HepG2 (cell line): ENCODE measurements at regions not wholly inside any gene's neighbourhood (a gene's known extent, or its start where the extent isn't known, plus 50 kb on each side); places are given as distances from the start of the nearest gene placed in this dataset.
A peak's percentile ranks its signal among the peaks of the same experiment; 100 is the strongest.

Source experiments
- ATAC-seq: fragments of 200-7000 bp; cut with Tn5 transposase; 3 replicates; pipeline ENCODE4 v1.9.1; 2020; ENCODE audit warnings: mild to moderate bottlenecking, moderate library complexity
- BruUV-seq: library from RNA; stranded (reverse); fragments of 400-500 nt; replicated peaks from 2 replicates; lab custom pipeline; 2021; lab: Mats Ljungman, UMichigan
- CTCF ChIA-PET: fragments of 300-600 bp; formaldehyde crosslinking; extraction: SDS; loops from one replicate; lab custom pipeline; 2021; ENCODE audit warnings: low total read pairs, inconsistent platforms, low intra/inter-chr PET ratio; lab: Yijun Ruan, JAX
- POLR2A ChIA-PET: fragments of 350-600 bp; sonication (Branson Sonifier 250); formaldehyde crosslinking; loops from one replicate; lab custom pipeline; 2020; ENCODE audit warnings: antibody characterized with exemption, inconsistent platforms; lab: Yijun Ruan, JAX
- DNase-seq: peaks from one replicate; pipeline ENCODE4 v3.0.0-alpha.2; 2015; ENCODE audit warnings: low spot score
- FAIRE-seq: peaks from 3 replicates; lab custom pipeline; 2011; peaks lifted over from hg19 to GRCh38; lab: Jason Lieb, UNC
- H2AFZ ChIP-seq: one replicate; pipeline ENCODE4 v1.6.1; 2011; ENCODE audit warnings: low read length, inconsistent platforms
- H3K27ac ChIP-seq: fragments of 300-600 bp; 3 replicates; pipeline ENCODE4 v1.8.0; 2011; ENCODE audit warnings: mixed run types, mild to moderate bottlenecking, mixed read lengths, low read length, inconsistent platforms; ENCODE audit not compliant: insufficient read depth; ENCODE audit errors: extremely low read length
- H3K27me3 ChIP-seq, 2 experiments: fragments of 200-600 bp in 1 of 2; 2 replicates in 1 of 2; 3 replicates in 1 of 2; pipeline versions ENCODE4 v1.6.0 to v1.8.0; 2011; ENCODE audit warnings: low read length in 2 of 2, mild to moderate bottlenecking in 2 of 2, moderate library complexity in 2 of 2, inconsistent platforms in 1 of 2; ENCODE audit not compliant: insufficient read depth in 2 of 2, control insufficient read depth in 1 of 2
- H3K36me3 ChIP-seq, 2 experiments: fragments of 200-600 bp in 1 of 2; replicated peaks in 1 of 2; 2 replicates in 1 of 2; 3 replicates in 1 of 2; pipeline versions ENCODE4 v1.5.1 to v1.8.0; 2011; ENCODE audit warnings: low read length in 2 of 2, inconsistent platforms in 1 of 2; ENCODE audit not compliant: insufficient read depth in 2 of 2, control insufficient read depth in 1 of 2
- H3K4me1 ChIP-seq: 2 replicates; pipeline ENCODE4 v1.5.1; 2012; ENCODE audit warnings: low read length, inconsistent platforms; ENCODE audit not compliant: insufficient read depth
- H3K4me2 ChIP-seq: 2 replicates; pipeline ENCODE4 v1.6.0; 2011; ENCODE audit warnings: low read depth, low read length, inconsistent platforms
- H3K4me3 ChIP-seq, 3 experiments: fragments of 200-600 bp in 1 of 3; sonication (generic), shearing (Covaris generic) in 1 of 3; replicated peaks in 1 of 3; 2 replicates each; pipeline ENCODE4 v1.5.1; 2011 to 2016; ENCODE audit warnings: low read length in 3 of 3, inconsistent platforms in 2 of 3, low read depth in 2 of 3, mild to moderate bottlenecking in 2 of 3, control low read depth in 1 of 3, mixed read lengths in 1 of 3; ENCODE audit not compliant: insufficient read depth in 1 of 3
- H3K79me2 ChIP-seq: one replicate; pipeline ENCODE4 v1.6.1; 2011; ENCODE audit warnings: low read length, inconsistent platforms; ENCODE audit not compliant: insufficient read depth
- H3K9ac ChIP-seq: 2 replicates; pipeline ENCODE4 v1.6.0; 2011; ENCODE audit warnings: mild to moderate bottlenecking, low read depth, low read length, inconsistent platforms; ENCODE audit not compliant: insufficient read depth
- H3K9me3 ChIP-seq: 2 replicates; pipeline ENCODE4 v1.5.1; 2012; ENCODE audit warnings: mild to moderate bottlenecking, low read length
- H4K20me1 ChIP-seq: 2 replicates; pipeline ENCODE4 v1.6.0; 2011; ENCODE audit warnings: inconsistent platforms, mild to moderate bottlenecking, low read length, moderate library complexity; ENCODE audit not compliant: insufficient read depth
- EHMT2 ChIP-seq: fragments of 200-600 bp; sonication (generic); IDR thresholded peaks from 2 replicates; pipeline ENCODE4 v1.7.0; 2017; ENCODE audit warnings: antibody characterized with exemption, low read depth, low read length, borderline replicate concordance
- FOSL1 ChIP-seq: sonication (generic); formaldehyde crosslinking; IDR thresholded peaks from 2 replicates; pipeline ENCODE4 v1.9.0; 2021; ENCODE audit warnings: missing genetic modification reagents, borderline replicate concordance
- GATAD1 ChIP-seq: IDR thresholded peaks from 2 replicates; pipeline ENCODE4 v1.6.1; 2016; ENCODE audit warnings: missing genetic modification reagents, missing compliant biosample characterization
- MXI1 ChIP-seq: IDR thresholded peaks from 3 replicates; pipeline ENCODE4 v1.6.1; 2012; ENCODE audit warnings: low read depth, low read length, inconsistent platforms, borderline replicate concordance
- WGBS: methylation state at CpG from one replicate; pipeline ENCODE4 v1.1.6; 2017; ENCODE audit warnings: low lambda C conversion rate; 5-methylcytosine and 5-hydroxymethylcytosine counted together
- in situ Hi-C: cut with HindIII; loops from 2 replicates; pipeline ENCODE4 v1.10.0; 2017; ENCODE audit warnings: low pct_unique_long_range_greater_than_20kb; ENCODE audit not compliant: extremely low pct_ligation_motif_present
- intact Hi-C: fragments of 100-400 bp; cut with micrococcal nuclease; formaldehyde crosslinking; loops from one replicate; pipeline ENCODE4 v1.10.0; 2022; ENCODE audit not compliant: unreplicated experiment
- TF ChIP-seq, protein P1 (sequence below): sonication (generic); formaldehyde crosslinking; IDR thresholded peaks from 2 replicates; pipeline ENCODE4 v1.4.0; 2020; ENCODE audit warnings: missing genetic modification reagents
- TF ChIP-seq, protein P2 (sequence below), 2 experiments: fragments of 450-650 bp in 1 of 2; sonication (generic) in 1 of 2; formaldehyde crosslinking in 1 of 2; IDR thresholded peaks; 2 replicates each; pipeline versions ENCODE4 v1.6.1 to v1.8.0; 2016 to 2022; ENCODE audit warnings: antibody characterized with exemption in 1 of 2, mild to moderate bottlenecking in 1 of 2, missing genetic modification reagents in 1 of 2
- TF ChIP-seq, protein P3 (sequence below): sonication (generic); formaldehyde crosslinking; conservative IDR thresholded peaks from 2 replicates; pipeline ENCODE4 v1.4.0; 2020; ENCODE audit warnings: missing genetic modification reagents

DNA sequence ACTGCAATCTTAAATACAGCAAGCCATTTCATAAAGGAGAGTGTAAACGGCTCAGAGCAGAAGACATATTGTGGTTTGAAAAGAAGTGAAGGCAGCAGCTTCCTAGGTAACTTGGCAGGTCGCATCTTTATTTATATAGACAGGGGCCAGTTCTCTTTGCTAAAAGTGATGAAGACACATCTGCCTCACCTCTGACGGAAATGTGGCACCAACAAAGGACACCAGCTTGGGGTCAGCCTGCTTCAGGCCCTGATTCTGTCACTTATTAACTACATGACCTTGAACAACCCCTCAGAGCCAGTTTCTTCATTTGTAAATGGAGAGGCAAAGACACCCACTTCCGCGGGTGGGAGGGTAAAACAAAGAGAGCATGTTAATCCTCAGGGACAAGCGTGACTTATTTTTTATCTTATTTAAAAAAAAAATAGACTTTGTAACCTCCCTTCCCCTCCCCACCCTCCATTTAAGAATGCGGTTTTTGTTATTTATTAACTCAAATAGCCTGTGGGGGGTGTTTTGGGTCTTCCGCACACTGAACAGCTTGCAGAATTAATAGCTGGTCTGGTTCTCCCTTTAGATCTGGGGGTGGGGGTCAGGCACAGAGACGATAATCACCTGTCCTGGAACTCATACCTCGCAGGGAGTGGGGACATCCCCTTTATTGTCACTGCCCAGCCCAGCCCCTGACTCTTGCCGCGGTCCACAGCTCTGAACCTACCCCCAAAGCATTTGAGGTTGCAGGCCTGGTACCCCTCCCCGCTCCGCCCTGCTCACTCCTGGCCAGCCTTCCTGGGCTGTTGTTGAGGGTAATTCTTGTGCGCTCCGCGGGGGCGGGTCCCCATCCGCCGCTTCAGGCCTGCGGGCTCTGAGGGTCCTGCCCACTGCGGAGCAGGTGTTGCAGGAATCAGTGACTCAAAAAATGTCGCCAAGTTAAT is 64.2 kb upstream of the TMEM17 start:
- ChIA-PET CTCF (no interaction called here), POLR2A (interaction anchor here (0.6 to 2.7 kb wide), 45 partner anchors 9 to 623 kb away, joined by 3 to 203 read pairs (median 6); partner anchors contain the start of genes EHBP1 and TMEM17)
- no peaks in the 10 kb centered on the region for H3K27me3 ChIP-seq
- ATAC-seq (peak; percentile 90), DNase-seq (peak; percentile 100), FAIRE-seq (peak; percentile 97)
- WGBS, result 3% methylated on average over 20 of the region's 23 CpGs
- H2AFZ ChIP-seq, result no peak overlapping the region
- intact Hi-C loops, result loop anchor here (1.0 to 2.0 kb wide), 7 partner anchors 8 to 205 kb away; partner anchors contain the start of gene EHBP1
- H3K9ac ChIP-seq, result peak overlapping the region; percentile 88
- H3K9me3 ChIP-seq, result no peaks in the 10 kb centered on the region
- peak overlapping the region; percentile 97 for H3K27ac ChIP-seq
- BruUV-seq, result no TSS peak
- in situ Hi-C loops, result loop anchor here (5.0 kb wide), 3 partner anchors 43 to 137 kb away; partner anchors contain the start of gene EHBP1
- H3K4me1 ChIP-seq, result peaks cover 95% of the 10 kb centered on the region
- peak overlapping the region; percentile 86 for H3K4me2 ChIP-seq
- no peaks in the 10 kb centered on the region for H3K36me3 ChIP-seq
- H3K79me2 ChIP-seq, result no peaks in the 10 kb centered on the region
- peak overlapping the region; percentile 11 to 65 (median 30); a peak in 4 of 6 replicates for H3K4me3 ChIP-seq
- H4K20me1 ChIP-seq, result no peaks in the 10 kb centered on the region
- TF ChIP-seq, protein P1, sequence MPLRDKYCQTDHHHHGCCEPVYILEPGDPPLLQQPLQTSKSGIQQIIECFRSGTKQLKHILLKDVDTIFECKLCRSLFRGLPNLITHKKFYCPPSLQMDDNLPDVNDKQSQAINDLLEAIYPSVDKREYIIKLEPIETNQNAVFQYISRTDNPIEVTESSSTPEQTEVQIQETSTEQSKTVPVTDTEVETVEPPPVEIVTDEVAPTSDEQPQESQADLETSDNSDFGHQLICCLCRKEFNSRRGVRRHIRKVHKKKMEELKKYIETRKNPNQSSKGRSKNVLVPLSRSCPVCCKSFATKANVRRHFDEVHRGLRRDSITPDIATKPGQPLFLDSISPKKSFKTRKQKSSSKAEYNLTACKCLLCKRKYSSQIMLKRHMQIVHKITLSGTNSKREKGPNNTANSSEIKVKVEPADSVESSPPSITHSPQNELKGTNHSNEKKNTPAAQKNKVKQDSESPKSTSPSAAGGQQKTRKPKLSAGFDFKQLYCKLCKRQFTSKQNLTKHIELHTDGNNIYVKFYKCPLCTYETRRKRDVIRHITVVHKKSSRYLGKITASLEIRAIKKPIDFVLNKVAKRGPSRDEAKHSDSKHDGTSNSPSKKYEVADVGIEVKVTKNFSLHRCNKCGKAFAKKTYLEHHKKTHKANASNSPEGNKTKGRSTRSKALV (CRISPR knock-in tag), result no peak; the same call in 1 of the 2 replicates
- TF ChIP-seq, protein P2, sequence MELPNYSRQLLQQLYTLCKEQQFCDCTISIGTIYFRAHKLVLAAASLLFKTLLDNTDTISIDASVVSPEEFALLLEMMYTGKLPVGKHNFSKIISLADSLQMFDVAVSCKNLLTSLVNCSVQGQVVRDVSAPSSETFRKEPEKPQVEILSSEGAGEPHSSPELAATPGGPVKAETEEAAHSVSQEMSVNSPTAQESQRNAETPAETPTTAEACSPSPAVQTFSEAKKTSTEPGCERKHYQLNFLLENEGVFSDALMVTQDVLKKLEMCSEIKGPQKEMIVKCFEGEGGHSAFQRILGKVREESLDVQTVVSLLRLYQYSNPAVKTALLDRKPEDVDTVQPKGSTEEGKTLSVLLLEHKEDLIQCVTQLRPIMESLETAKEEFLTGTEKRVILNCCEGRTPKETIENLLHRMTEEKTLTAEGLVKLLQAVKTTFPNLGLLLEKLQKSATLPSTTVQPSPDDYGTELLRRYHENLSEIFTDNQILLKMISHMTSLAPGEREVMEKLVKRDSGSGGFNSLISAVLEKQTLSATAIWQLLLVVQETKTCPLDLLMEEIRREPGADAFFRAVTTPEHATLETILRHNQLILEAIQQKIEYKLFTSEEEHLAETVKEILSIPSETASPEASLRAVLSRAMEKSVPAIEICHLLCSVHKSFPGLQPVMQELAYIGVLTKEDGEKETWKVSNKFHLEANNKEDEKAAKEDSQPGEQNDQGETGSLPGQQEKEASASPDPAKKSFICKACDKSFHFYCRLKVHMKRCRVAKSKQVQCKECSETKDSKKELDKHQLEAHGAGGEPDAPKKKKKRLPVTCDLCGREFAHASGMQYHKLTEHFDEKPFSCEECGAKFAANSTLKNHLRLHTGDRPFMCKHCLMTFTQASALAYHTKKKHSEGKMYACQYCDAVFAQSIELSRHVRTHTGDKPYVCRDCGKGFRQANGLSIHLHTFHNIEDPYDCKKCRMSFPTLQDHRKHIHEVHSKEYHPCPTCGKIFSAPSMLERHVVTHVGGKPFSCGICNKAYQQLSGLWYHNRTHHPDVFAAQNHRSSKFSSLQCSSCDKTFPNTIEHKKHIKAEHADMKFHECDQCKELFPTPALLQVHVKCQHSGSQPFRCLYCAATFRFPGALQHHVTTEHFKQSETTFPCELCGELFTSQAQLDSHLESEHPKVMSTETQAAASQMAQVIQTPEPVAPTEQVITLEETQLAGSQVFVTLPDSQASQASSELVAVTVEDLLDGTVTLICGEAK (IDR thresholded peaks at IDR 0.05), result no peak
- TF ChIP-seq, protein P2 (CRISPR knock-in tag; IDR thresholded peaks at IDR 0.05), result peak; percentile 79; the same call in 1 of the 2 replicates
- TF ChIP-seq, protein P3, sequence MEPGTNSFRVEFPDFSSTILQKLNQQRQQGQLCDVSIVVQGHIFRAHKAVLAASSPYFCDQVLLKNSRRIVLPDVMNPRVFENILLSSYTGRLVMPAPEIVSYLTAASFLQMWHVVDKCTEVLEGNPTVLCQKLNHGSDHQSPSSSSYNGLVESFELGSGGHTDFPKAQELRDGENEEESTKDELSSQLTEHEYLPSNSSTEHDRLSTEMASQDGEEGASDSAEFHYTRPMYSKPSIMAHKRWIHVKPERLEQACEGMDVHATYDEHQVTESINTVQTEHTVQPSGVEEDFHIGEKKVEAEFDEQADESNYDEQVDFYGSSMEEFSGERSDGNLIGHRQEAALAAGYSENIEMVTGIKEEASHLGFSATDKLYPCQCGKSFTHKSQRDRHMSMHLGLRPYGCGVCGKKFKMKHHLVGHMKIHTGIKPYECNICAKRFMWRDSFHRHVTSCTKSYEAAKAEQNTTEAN (CRISPR knock-in tag), result peak; percentile 64
- peak; percentile 27; the same call in 1 of the 2 replicates for TF ChIP-seq EHMT2
- TF ChIP-seq FOSL1 (CRISPR knock-in tag), result no peak
- no peak; the same call in 1 of the 2 replicates for TF ChIP-seq GATAD1 (CRISPR knock-in tag)
- TF ChIP-seq MXI1, result no peak; the same call in 2 of the 3 replicates
